WI38 (cell line): ENCODE measurements at regions not wholly inside any gene's neighbourhood (a gene's known extent, or its start where the extent isn't known, plus 50 kb on each side); places are given as distances from the start of the nearest gene placed in this dataset.

Experiments
- H3K4me3 ChIP-seq: 2 replicates; pipeline ENCODE4 v1.5.1; 2011; ENCODE audit warnings: low read depth, mild to moderate bottlenecking, control low read depth, low read length
- CTCF ChIP-seq: IDR thresholded peaks from 2 replicates; pipeline ENCODE4 v1.5.1; 2012; ENCODE audit warnings: low read depth, mild to moderate bottlenecking, control low read depth, low read length

GRCh38 chr17:77811521-77811920 lies 147.0 kb upstream of the TNRC6C start:
- TF ChIP-seq CTCF = no peak
- H3K4me3 ChIP-seq = no peak overlapping the region

GRCh38 chr17:77814091-77814772 lies 144.3 kb upstream of the TNRC6C start:
- TF ChIP-seq CTCF = no peak
- H3K4me3 ChIP-seq = no peak overlapping the region

GRCh38 chr17:77815127-77815905 lies 143.2 kb upstream of the TNRC6C start:
- H3K4me3 ChIP-seq = no peak overlapping the region
- TF ChIP-seq CTCF = no peak

- no peak overlapping the region for H3K4me3 ChIP-seq
- TF ChIP-seq CTCF = no peak
Measured at GRCh38 chr17:77817953-77818352, 140.6 kb upstream of the TNRC6C start.

- no peak for TF ChIP-seq CTCF
Measured at GRCh38 chr17:77819497-77819896, 139.0 kb upstream of the TNRC6C start.

GRCh38 chr17:77821114-77821513 lies 137.4 kb upstream of the TNRC6C start:
- no peak for TF ChIP-seq CTCF
- no peak overlapping the region for H3K4me3 ChIP-seq

More at GRCh38 chr17:77819497-77819896, 139.0 kb upstream of the TNRC6C start:
- H3K4me3 ChIP-seq = no peak overlapping the region
